ENCODE measurements at regions not wholly inside any gene's neighbourhood (a gene's known extent, or its start where the extent isn't known, plus 50 kb on each side); places are given as distances from the start of the nearest gene placed in this dataset.

GRCh38 chr10:8298896-8299570 is 244.5 kb downstream of the GATA3 start:
- no peak overlapping the region for H3K27ac ChIP-seq (ENCODE audit: low read depth, low read length)
- H3K4me1 ChIP-seq (ENCODE audit: control insufficient read depth in 5 of 5, insufficient read depth in 5 of 5, low read length in 5 of 5): no peaks in the 10 kb centered on the region
- H3K9ac ChIP-seq (ENCODE audit: low read length in 5 of 5): no peak overlapping the region
- H3K4me3 ChIP-seq (ENCODE audit: low read depth in 1 of 5, low read length in 5 of 5): no peak overlapping the region
- peaks cover 5 to 13% (median 8%) of the 10 kb centered on the region in 5 donors for H3K27me3 ChIP-seq (ENCODE audit: control insufficient read depth in 5 of 5, insufficient read depth in 4 of 5, low read length in 5 of 5)
- H3K9me3 ChIP-seq (ENCODE audit: control insufficient read depth in 5 of 5, low read length in 5 of 5): no peaks in the 10 kb centered on the region
- H3K36me3 ChIP-seq (ENCODE audit: control insufficient read depth in 5 of 5, insufficient read depth in 5 of 5, low read length in 5 of 5): no peaks in the 10 kb centered on the region

GRCh38 chr10:8300925-8301324 is 246.4 kb downstream of the GATA3 start:
- no peak overlapping the region for H3K4me3 ChIP-seq (ENCODE audit: low read depth in 1 of 5, low read length in 5 of 5)
- H3K4me1 ChIP-seq (ENCODE audit: control insufficient read depth in 5 of 5, insufficient read depth in 5 of 5, low read length in 5 of 5): no peaks in the 10 kb centered on the region
- no peak overlapping the region for H3K27ac ChIP-seq (ENCODE audit: low read depth, low read length)
- no peak overlapping the region for H3K9ac ChIP-seq (ENCODE audit: low read length in 5 of 5)
- no peaks in the 10 kb centered on the region for H3K36me3 ChIP-seq (ENCODE audit: control insufficient read depth in 5 of 5, insufficient read depth in 5 of 5, low read length in 5 of 5)
- H3K27me3 ChIP-seq (ENCODE audit: control insufficient read depth in 5 of 5, insufficient read depth in 4 of 5, low read length in 5 of 5): peaks cover 4 to 12% (median 8%) of the 10 kb centered on the region in 5 donors
- H3K9me3 ChIP-seq (ENCODE audit: control insufficient read depth in 5 of 5, low read length in 5 of 5): no peaks in the 10 kb centered on the region

GRCh38 chr10:8301333-8301732 is 246.8 kb downstream of the GATA3 start:
- Histone ChIP-seq H3K27ac (ENCODE audit: low read depth, low read length) (no peak overlapping the region), H3K9ac (ENCODE audit: low read length in 5 of 5) (no peak overlapping the region)

GRCh38 chr10:8301831-8302230 is 247.3 kb downstream of the GATA3 start:
- Histone ChIP-seq H3K27ac (ENCODE audit: low read depth, low read length) (no peak overlapping the region), H3K4me3 (ENCODE audit: low read depth in 1 of 5, low read length in 5 of 5) (no peak overlapping the region), H3K36me3 (ENCODE audit: control insufficient read depth in 5 of 5, insufficient read depth in 5 of 5, low read length in 5 of 5) (no peaks in the 10 kb centered on the region)

More at GRCh38 chr10:8301333-8301732, 246.8 kb downstream of the GATA3 start:
- H3K4me1 ChIP-seq (ENCODE audit: control insufficient read depth in 5 of 5, insufficient read depth in 5 of 5, low read length in 5 of 5): no peaks in the 10 kb centered on the region
- no peak overlapping the region for H3K4me3 ChIP-seq (ENCODE audit: low read depth in 1 of 5, low read length in 5 of 5)
- peaks cover 3 to 8% (median 8%) of the 10 kb centered on the region in 5 donors for H3K27me3 ChIP-seq (ENCODE audit: control insufficient read depth in 5 of 5, insufficient read depth in 4 of 5, low read length in 5 of 5)
- no peaks in the 10 kb centered on the region for H3K36me3 ChIP-seq (ENCODE audit: control insufficient read depth in 5 of 5, insufficient read depth in 5 of 5, low read length in 5 of 5)
- H3K9me3 ChIP-seq (ENCODE audit: control insufficient read depth in 5 of 5, low read length in 5 of 5): no peaks in the 10 kb centered on the region

GRCh38 chr10:8302565-8302964 is 248.1 kb downstream of the GATA3 start:
- no peaks in the 10 kb centered on the region for H3K9me3 ChIP-seq (ENCODE audit: control insufficient read depth in 5 of 5, low read length in 5 of 5)
- no peaks in the 10 kb centered on the region for H3K36me3 ChIP-seq (ENCODE audit: control insufficient read depth in 5 of 5, insufficient read depth in 5 of 5, low read length in 5 of 5)
- H3K27me3 ChIP-seq (ENCODE audit: control insufficient read depth in 5 of 5, insufficient read depth in 4 of 5, low read length in 5 of 5): peaks cover 3 to 8% (median 6%) of the 10 kb centered on the region in 5 donors
- no peak overlapping the region for H3K9ac ChIP-seq (ENCODE audit: low read length in 5 of 5)
- H3K4me3 ChIP-seq (ENCODE audit: low read depth in 1 of 5, low read length in 5 of 5): no peak overlapping the region
- H3K27ac ChIP-seq (ENCODE audit: low read depth, low read length): no peak overlapping the region
- H3K4me1 ChIP-seq (ENCODE audit: control insufficient read depth in 5 of 5, insufficient read depth in 5 of 5, low read length in 5 of 5): no peaks in the 10 kb centered on the region

More at GRCh38 chr10:8301831-8302230, 247.3 kb downstream of the GATA3 start:
- H3K9me3 ChIP-seq (ENCODE audit: control insufficient read depth in 5 of 5, low read length in 5 of 5): no peaks in the 10 kb centered on the region
- no peaks in the 10 kb centered on the region for H3K4me1 ChIP-seq (ENCODE audit: control insufficient read depth in 5 of 5, insufficient read depth in 5 of 5, low read length in 5 of 5)
- H3K9ac ChIP-seq (ENCODE audit: low read length in 5 of 5): no peak overlapping the region
- H3K27me3 ChIP-seq (ENCODE audit: control insufficient read depth in 5 of 5, insufficient read depth in 4 of 5, low read length in 5 of 5): peaks cover 3 to 8% (median 6%) of the 10 kb centered on the region in 5 donors

GRCh38 chr10:8304861-8305260 is 250.4 kb downstream of the GATA3 start:
- Histone ChIP-seq H3K4me1 (ENCODE audit: control insufficient read depth in 5 of 5, insufficient read depth in 5 of 5, low read length in 5 of 5) (no peaks in the 10 kb centered on the region), H3K9ac (ENCODE audit: low read length in 5 of 5) (no peak overlapping the region), H3K27ac (ENCODE audit: low read depth, low read length) (no peak overlapping the region), H3K27me3 (ENCODE audit: control insufficient read depth in 5 of 5, insufficient read depth in 4 of 5, low read length in 5 of 5) (peaks cover 0 to 8% (median 3%) of the 10 kb centered on the region in 5 donors), H3K36me3 (ENCODE audit: control insufficient read depth in 5 of 5, insufficient read depth in 5 of 5, low read length in 5 of 5) (no peaks in the 10 kb centered on the region), H3K4me3 (ENCODE audit: low read depth in 1 of 5, low read length in 5 of 5) (no peak overlapping the region), H3K9me3 (ENCODE audit: control insufficient read depth in 5 of 5, low read length in 5 of 5) (no peaks in the 10 kb centered on the region)

GRCh38 chr10:8305876-8306652 is 251.6 kb downstream of the GATA3 start:
- Histone ChIP-seq H3K9ac (ENCODE audit: low read length in 5 of 5) (no peak overlapping the region), H3K4me3 (ENCODE audit: low read depth in 1 of 5, low read length in 5 of 5) (no peak overlapping the region), H3K4me1 (ENCODE audit: control insufficient read depth in 5 of 5, insufficient read depth in 5 of 5, low read length in 5 of 5) (no peaks in the 10 kb centered on the region), H3K36me3 (ENCODE audit: control insufficient read depth in 5 of 5, insufficient read depth in 5 of 5, low read length in 5 of 5) (no peaks in the 10 kb centered on the region), H3K27me3 (ENCODE audit: control insufficient read depth in 5 of 5, insufficient read depth in 4 of 5, low read length in 5 of 5) (peaks cover 0 to 8% (median 3%) of the 10 kb centered on the region in 5 donors), H3K9me3 (ENCODE audit: control insufficient read depth in 5 of 5, low read length in 5 of 5) (no peaks in the 10 kb centered on the region), H3K27ac (ENCODE audit: low read depth, low read length) (no peak overlapping the region)

GRCh38 chr10:8306685-8307364 is 252.3 kb downstream of the GATA3 start:
- H3K9me3 ChIP-seq (ENCODE audit: control insufficient read depth in 5 of 5, low read length in 5 of 5): no peaks in the 10 kb centered on the region
- no peaks in the 10 kb centered on the region for H3K36me3 ChIP-seq (ENCODE audit: control insufficient read depth in 5 of 5, insufficient read depth in 5 of 5, low read length in 5 of 5)
- H3K9ac ChIP-seq (ENCODE audit: low read length in 5 of 5): no peak overlapping the region

GRCh38 chr10:8310930-8311329 is 256.4 kb downstream of the GATA3 start:
- Histone ChIP-seq H3K4me1 (ENCODE audit: control insufficient read depth in 5 of 5, insufficient read depth in 5 of 5, low read length in 5 of 5) (no peaks in the 10 kb centered on the region), H3K27me3 (ENCODE audit: control insufficient read depth in 5 of 5, insufficient read depth in 4 of 5, low read length in 5 of 5) (peaks cover 0 to 2% (median 0%) of the 10 kb centered on the region in 5 donors), H3K9ac (ENCODE audit: low read length in 5 of 5) (no peak overlapping the region), H3K36me3 (ENCODE audit: control insufficient read depth in 5 of 5, insufficient read depth in 5 of 5, low read length in 5 of 5) (no peaks in the 10 kb centered on the region), H3K9me3 (ENCODE audit: control insufficient read depth in 5 of 5, low read length in 5 of 5) (no peaks in the 10 kb centered on the region), H3K27ac (ENCODE audit: low read depth, low read length) (no peak overlapping the region), H3K4me3 (ENCODE audit: low read depth in 1 of 5, low read length in 5 of 5) (no peak overlapping the region)

More at GRCh38 chr10:8306685-8307364, 252.3 kb downstream of the GATA3 start:
- no peak overlapping the region for H3K4me3 ChIP-seq (ENCODE audit: low read depth in 1 of 5, low read length in 5 of 5)
- no peaks in the 10 kb centered on the region for H3K4me1 ChIP-seq (ENCODE audit: control insufficient read depth in 5 of 5, insufficient read depth in 5 of 5, low read length in 5 of 5)
- H3K27ac ChIP-seq (ENCODE audit: low read depth, low read length): no peak overlapping the region
- H3K27me3 ChIP-seq (ENCODE audit: control insufficient read depth in 5 of 5, insufficient read depth in 4 of 5, low read length in 5 of 5): peaks cover 0 to 8% (median 3%) of the 10 kb centered on the region in 5 donors
